ENCODE measurements at regions not wholly inside any gene's neighbourhood (a gene's known extent, or its start where the extent isn't known, plus 50 kb on each side); places are given as distances from the start of the nearest gene placed in this dataset.

GRCh38 chr11:69382131-69383128 is 88.5 kb downstream of the MYEOV start:
- Histone ChIP-seq H2BK5ac (ENCODE audit: low read depth, low read length, poor library complexity, severe bottlenecking) (no peak overlapping the region), H3K4ac (ENCODE audit: low read depth, low read length) (no peak overlapping the region), H3K36me3 (ENCODE audit: control insufficient read depth, insufficient read depth, low read length) (no peaks in the 10 kb centered on the region), H3K9me3 (ENCODE audit: control insufficient read depth, insufficient read depth, low read length) (0 out of 2 replicates have a peak, but pooled peaks cover under 1% of the 10 kb centered on the region), H2BK120ac (ENCODE audit: low read depth, low read length) (no peak overlapping the region), H3K4me3 (ENCODE audit: insufficient read depth, low read depth, low read length) (no peak overlapping the region), H3K4me2 (ENCODE audit: low read depth, low read length) (no peak overlapping the region), H4K20me1 (ENCODE audit: insufficient read depth, low read length) (no peaks in the 10 kb centered on the region), H4K5ac (ENCODE audit: low read depth, low read length) (no peak overlapping the region), H4K91ac (ENCODE audit: insufficient read depth, low read depth, low read length) (no peak overlapping the region), H2BK20ac (ENCODE audit: low read depth, low read length) (0 out of 2 replicates have a peak overlapping the region, but pooled peaks have one; percentile 14), H3K27ac (ENCODE audit: insufficient read depth, low read length) (no peak overlapping the region), H3K18ac (ENCODE audit: low read depth, low read length) (no peak overlapping the region), H3K23ac (ENCODE audit: low read depth, low read length) (no peak overlapping the region), H4K8ac (ENCODE audit: low read depth in 2 of 2, low read length in 2 of 2) (peak overlapping the region in 1 of 2 experiments; percentile 10; a peak in 1 of 4 replicates), H2AFZ (replicated peaks; ENCODE audit: low read length, poor library complexity) (peak overlapping the region; percentile 12), H2BK15ac (ENCODE audit: low read depth, low read length) (no peak overlapping the region; the same call in 2 of the 3 replicates), H2AK9ac (replicated peaks; ENCODE audit: low read depth, low read length, poor library complexity) (no peak overlapping the region), H3K56ac (ENCODE audit: extremely low read depth, insufficient read depth, low read length) (no peak overlapping the region), H2AK5ac (ENCODE audit: low read depth, low read length) (peak overlapping the region; percentile 30; the same call in 1 of the 2 replicates), H3K27me3 (ENCODE audit: control insufficient read depth, insufficient read depth, low read length) (no peaks in the 10 kb centered on the region), H3K4me1 (ENCODE audit: control insufficient read depth, insufficient read depth, low read length) (0 out of 2 replicates have a peak, but pooled peaks cover 2% of the 10 kb centered on the region), H3K79me1 (ENCODE audit: low read depth in 1 of 2, low read length in 2 of 2) (no peaks in the 10 kb centered on the region), H3K9ac (ENCODE audit: low read depth, low read length) (no peak overlapping the region), H3K14ac (replicated peaks; ENCODE audit: low read depth, low read length) (0 out of 2 replicates have a peak overlapping the region, but pooled peaks have one; percentile 55), H3K9me1 (ENCODE audit: insufficient read depth, low read length) (no peaks in the 10 kb centered on the region)
- ChIA-PET CTCF (no interaction called here), POLR2A (ENCODE audit: unreplicated experiment) (no interaction called here)
- WGBS, 2 experiments (ENCODE audit: extremely low coverage in 2 of 2, insufficient read length in 1 of 2), result 78% methylated on average over 10 of the region's 27 CpGs; no CpG with 5 or more reads in 1 of the 2 experiments
- no TSS peak for BruUV-seq (replicated peaks)
- DNase-seq (no peak), ATAC-seq (ENCODE audit: low read depth) (no peak)
- intact Hi-C loops (cut with micrococcal nuclease), result no loop called here
- dilution Hi-C loops (cut with HindIII; ENCODE audit: low sequenced_read_pairs, unreplicated experiment), result no loop called here
- in situ Hi-C loops (cut with MboI; ENCODE audit: low sequenced_read_pairs), result no loop called here
- TF ChIP-seq RFX5 (IDR thresholded peaks at IDR 0.05; ENCODE audit: low read depth, low read length) (no peak), RAD21 (IDR thresholded peaks at IDR 0.05; ENCODE audit: low read length) (no peak), NFE2L2 (IDR thresholded peaks at IDR 0.05; ENCODE audit: low read depth, low read length) (no peak), FOS (IDR thresholded peaks at IDR 0.05; ENCODE audit: low read depth, low read length) (no peak), MXI1 (IDR thresholded peaks at IDR 0.05; ENCODE audit: borderline replicate concordance, low read depth, low read length) (no peak), CEBPB (IDR thresholded peaks at IDR 0.05; ENCODE audit: low read depth, low read length) (no peak; the same call in 1 of the 2 replicates), POLR2A (IDR thresholded peaks at IDR 0.05; ENCODE audit: low read depth, low read length) (no peak)
- TF ChIP-seq, protein P1, sequence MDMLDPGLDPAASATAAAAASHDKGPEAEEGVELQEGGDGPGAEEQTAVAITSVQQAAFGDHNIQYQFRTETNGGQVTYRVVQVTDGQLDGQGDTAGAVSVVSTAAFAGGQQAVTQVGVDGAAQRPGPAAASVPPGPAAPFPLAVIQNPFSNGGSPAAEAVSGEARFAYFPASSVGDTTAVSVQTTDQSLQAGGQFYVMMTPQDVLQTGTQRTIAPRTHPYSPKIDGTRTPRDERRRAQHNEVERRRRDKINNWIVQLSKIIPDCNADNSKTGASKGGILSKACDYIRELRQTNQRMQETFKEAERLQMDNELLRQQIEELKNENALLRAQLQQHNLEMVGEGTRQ (IDR thresholded peaks at IDR 0.05; ENCODE audit: low read depth, low read length), result peak; percentile 66

Measured in IMR-90 (cell line).